NCI-H2029 (cell line): ENCODE measurements at regions not wholly inside any gene's neighbourhood (a gene's known extent, or its start where the extent isn't known, plus 50 kb on each side); places are given as distances from the start of the nearest gene placed in this dataset.

ENCODE experiments used
- DNase-seq: peaks from one replicate; lab custom pipeline; 2025; lab: John Stamatoyannopoulos, UW

DNA sequence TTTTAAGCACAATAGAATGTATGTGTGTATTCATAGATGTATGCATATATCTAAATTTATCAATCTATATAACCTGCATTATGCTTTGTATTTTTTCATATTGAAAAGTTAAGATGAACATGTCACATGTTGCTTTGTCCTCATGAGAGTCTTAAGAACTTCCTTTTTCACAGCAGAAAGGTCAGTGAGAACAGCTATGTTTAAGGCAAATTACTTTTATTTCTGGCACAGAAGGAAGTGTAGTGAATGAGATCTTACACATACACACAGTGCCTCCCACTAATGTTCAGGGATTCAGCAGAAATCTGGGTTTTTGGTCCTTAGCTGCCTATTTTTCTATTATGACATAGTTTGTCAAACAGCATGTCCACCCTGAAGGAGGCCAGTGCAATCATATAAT is 134.8 kb downstream of the TMEM26 start:
- DNase-seq = no peak

DNA sequence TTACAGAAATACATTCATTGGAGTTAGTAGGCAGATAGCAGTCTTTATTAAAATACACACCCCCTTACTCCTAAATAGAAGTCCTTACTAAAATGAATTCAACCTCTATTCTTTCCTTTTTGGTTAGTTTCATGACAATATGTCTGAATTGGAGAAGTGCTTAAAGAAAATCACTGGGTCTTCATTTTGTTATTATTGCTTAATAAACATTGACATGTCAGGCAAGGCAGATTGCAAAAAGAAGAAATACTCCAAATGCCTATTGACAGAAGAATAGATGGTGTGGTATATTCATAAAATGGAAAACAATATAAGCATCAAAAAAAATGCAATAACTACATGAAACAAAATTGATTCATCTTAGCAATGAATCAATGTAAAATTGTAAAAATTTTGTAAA is 135.5 kb downstream of the TMEM26 start:
- DNase-seq = no peak

DNA sequence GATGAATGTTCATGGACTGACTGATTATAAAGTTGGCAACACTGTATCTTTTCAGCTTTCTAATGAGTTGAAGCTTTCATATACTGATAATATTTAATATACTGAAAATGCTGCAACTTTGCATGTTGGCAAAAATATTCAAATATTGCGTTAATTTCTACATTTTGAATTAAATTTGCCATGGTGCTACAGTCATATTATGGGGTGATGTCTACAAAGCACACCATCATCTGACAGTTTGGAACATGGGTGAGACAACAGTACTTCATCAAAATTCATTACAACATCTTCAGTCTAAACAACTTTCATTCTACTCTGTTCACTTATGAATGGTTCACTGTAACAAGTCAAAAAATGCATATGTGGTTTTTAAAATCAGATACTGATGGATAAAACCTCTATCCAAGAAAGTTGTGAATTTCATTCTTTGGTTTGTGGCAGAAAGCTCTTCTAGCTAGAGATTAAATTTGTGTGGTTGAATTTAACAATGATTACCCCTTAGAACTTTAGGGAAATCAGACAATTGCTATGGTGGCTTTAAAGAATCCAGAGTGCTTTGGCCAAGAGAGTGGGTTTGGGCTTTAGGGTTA is 136.4 kb downstream of the TMEM26 start:
- DNase-seq = no peak

DNA sequence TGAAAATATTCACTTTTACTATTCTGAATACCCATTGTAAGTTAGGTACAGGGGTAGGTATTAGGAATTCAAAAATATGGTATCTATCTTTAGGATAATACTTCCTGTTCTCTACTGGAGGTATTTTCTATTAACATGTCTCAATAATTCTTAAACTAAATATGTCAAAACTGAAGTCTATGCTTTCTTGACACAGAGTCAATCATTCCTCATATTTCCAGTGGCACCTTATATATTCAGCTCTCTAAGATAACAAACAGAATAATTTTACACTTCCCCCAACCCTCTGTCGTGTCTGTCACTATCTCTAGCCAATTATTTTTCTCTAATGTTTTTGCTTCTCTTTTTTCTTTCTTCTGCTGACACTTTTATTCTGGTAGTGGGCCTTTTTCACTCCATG is 138.9 kb downstream of the TMEM26 start:
- no peak for DNase-seq

DNA sequence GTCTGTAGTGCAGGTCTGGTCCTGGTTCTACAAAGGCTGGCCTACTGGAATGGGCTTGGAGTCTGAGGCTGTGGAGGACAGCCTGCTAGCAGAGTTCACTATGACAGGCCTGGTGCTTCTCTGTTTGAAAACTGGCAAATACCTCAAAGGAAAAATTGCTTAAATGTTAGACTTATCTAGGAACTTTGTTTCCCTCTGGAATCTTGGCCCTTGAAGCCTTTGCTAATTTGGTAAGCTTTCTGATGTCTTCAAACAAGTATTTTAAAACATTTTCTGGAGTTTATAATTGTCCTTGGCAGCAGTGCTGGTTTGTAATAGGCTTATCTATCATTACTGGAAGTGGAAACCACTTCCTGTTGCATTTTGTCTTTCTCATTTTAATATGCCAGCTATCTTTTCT is 139.7 kb downstream of the TMEM26 start:
- no peak for DNase-seq

DNA sequence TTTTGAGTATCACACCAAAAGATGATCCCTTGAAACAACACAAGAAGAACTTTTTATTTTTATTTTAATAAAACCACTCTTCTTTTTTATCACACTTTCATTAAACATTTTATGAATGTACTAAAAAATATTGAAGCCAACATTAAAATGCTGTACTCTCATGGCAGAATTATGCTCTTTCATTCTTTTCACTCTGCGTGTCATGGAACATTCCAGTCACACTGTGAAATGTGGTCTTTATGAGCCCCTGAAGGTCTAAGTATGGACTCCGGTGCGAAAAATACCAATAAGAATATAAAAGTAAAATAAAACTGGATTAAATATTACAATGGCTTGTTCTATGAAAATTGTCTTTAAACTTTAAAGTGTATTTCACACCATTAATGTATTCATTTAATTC is 148.4 kb downstream of the TMEM26 start:
- no peak for DNase-seq

DNA sequence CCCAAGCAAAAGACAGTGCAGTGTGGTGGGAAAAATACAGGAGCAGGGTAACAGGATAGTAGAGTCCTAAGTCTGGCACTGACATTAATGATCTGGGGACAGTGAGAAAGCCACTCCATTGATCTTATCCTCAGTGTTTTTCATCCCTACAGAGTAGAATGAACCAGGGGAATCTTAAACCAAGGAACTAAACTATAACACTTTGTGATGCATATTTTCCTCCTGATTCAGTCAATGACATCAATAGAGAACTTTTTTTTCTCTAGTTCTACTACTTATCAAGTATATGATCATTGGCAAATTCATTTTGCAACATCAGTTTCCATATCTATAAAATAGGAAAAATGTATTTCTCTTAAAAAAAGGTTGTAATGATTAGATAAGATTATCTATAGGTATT is 151.1 kb downstream of the TMEM26 start:
- no peak for DNase-seq

DNA sequence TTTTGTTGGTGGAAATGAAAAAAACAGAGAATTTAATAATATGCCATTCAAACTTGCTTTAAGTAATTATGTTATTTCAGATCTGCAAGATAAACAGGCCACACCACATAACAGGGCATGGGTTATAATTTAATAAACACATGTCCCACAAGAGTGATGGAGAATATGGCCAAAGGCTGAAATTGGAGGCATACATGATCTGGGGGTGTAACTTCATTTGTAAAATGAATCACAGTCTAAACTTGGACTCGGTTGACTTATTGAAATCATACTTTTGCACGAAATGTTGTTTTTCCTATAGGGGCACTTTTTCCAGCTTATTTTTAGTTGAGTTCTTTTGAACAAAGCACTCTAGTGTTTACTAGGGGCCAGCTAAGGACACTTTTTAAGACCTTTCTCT is 151.6 kb downstream of the TMEM26 start:
- no peak for DNase-seq

DNA sequence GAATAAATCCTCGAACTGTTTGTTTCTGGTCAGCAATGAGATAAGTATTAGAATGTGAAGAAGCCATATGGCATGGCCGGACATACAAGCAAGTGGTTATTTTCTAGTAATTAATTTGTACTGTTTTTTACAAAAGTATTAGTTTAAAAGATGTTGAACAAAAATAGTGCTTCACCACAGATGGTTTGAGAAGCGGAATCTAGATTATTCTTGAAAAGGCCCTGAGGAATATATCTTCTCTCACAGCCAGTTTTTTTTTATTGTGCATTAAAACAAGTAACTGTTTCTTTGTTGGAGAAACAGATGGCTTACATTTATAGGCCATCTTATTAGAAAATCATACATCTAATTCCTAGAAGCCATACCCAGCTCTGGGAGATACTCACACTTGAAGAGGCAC is 153.3 kb downstream of the TMEM26 start:
- no peak for DNase-seq

DNA sequence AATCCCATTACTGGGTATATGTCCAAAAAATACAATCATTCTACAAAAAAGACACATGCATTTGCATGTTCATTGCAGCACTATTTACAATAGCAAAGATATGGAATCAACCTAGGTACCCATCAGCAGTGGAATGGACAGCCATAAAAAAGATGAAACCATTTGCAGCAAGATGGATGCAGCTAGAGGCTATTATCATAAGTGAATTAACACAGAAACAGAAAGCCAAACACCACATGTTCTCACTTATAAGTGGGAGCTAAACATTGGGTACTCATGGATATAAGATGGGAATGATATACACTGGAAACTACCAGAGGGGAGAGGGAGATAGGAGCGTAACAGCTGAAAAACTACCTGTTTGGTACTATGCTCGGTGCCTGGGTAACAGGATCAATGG is 154.0 kb downstream of the TMEM26 start:
- no peak for DNase-seq

DNA sequence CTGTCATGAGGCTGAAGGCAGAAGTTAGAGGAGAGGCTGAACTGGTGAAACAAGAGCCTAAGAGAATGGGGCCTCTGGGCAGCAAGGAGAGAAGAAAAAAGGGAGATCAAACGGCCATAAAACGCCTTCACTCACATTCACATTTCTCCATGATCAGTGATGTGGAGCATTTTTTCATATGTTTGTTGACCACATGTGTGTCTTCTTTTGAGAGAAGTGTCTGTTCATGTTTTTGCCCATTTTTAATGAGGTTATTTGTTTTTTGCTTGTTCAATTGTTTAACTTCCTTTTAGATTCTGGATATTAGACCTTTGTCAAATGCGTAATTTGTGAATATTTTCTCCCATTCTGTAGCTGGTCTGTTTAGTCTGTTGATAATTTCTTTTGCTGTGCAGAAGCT is 155.0 kb downstream of the TMEM26 start:
- no peak for DNase-seq

DNA sequence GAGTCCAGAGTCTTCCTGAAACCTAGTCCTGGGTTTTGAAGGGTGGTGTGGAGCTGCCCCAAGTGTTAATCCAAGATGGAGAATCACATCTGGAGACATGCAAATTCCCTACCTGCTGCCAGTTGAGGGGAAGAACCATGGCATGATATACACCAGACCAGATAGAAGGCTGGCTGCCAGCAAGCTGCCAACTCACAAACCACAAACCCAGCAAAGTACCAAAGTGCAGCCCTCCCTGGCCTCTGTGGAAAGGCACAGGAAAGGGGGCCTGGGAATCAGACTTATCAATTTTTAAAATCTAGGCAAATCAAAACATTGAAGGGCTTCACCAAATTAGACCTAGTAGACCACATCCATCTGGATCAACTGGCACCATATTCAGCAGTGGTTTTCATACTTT is 157.0 kb downstream of the TMEM26 start:
- no peak for DNase-seq

DNA sequence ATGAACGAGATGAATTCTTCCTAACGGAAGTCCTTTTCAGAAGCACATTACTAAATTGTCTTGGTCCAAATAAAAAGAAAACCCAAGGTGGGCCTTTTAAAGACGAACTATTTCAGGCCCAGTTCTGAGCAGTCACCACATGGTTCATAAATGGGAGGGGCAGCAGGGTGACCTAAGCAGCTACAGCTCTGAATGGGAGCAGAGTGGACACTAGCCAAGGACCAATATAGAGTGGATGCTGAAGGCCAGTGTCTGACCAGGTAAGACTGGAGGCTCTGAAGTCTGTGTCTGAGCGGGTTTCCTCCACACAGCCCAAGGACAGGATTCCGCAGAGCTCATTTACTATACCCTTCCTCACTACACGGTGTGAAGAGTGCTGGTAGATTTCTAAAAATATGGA is 159.1 kb downstream of the TMEM26 start:
- no peak for DNase-seq

DNA sequence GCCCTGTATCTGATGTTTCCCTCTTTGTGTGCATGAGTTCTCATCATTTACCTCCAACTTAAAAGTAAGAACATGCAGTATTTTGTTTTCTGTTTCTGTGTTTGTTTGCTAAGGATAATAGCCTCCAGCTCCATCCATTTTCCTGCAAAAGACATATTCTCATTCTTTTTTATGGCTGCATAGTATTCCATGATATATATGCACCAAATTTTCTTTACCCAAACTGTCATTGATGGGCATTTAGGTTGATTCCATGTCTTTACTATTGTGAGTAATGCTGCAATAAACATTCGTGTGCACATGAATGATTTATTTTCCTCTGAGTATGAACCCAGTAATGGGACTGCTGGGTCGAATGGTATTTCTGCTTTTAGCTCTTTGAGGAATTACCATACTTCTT is 163.4 kb downstream of the TMEM26 start:
- no peak for DNase-seq

DNA sequence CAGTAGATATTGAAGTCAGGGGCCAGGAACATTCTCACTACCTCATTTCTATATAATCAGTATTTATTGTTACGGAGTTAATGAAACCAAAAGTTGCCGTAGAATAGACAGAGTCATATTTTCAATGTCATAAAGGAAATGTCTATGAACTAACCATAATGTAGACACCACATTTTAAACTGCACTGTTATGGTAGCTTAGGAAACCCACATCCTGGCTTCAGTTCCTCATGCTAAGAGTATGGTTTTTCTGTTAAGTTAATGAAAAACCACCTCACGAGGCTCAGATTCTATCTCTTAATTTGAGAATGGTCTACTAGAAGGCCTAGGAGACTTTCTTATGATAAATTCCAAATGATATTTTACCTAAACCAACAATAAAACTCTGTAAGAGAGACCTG is 166.5 kb downstream of the TMEM26 start:
- no peak for DNase-seq

DNA sequence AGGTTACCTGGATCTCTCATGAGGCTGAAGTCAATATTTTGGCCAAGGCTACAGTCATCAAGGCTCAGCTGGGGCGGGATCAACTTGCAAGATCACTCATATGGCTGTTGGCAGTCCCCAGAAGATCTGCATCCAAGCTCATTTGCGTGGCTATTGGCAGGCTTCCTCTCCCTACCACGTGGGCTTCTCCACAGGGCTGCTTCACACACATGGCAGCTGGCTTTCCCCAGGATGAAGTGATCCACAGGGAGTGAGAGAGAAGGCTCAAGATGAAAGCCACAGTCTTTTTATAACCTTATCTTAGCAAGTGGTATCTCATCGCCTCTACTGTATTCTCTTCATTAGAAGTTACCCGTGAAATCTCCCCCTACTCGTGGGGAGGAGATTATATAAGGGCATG is 167.4 kb downstream of the TMEM26 start:
- no peak for DNase-seq

DNA sequence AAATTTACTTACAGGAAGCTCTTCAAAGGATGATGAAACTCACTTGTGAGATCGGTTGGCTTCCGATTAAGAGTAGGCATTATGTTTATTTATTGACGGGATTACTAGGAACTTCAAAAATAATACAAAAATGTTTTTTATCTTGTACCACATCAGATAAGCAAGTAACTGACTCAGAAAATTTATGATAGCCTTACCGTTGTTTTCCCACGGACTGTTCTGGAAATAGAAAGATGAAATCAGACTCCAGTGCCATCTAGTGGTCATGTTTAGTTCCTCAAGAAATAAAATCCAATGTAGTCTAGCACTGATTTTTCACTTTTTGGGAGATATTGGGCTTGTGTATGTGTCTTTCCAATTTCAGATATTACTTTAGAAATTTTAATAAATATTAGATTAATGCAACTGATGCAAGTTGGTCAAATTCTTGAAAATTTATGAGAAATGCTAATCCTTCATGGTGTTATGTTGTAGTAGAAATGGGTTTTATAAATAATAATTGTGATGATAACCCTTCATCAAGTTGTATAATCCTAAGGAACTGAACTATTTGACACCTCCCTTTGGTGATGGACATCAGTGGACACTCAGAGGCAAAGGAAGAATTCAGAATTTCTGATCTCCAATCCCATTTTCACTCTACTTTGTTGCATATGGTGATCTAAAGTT is 168.8 kb downstream of the TMEM26 start:
- peak; percentile 15 for DNase-seq

DNA sequence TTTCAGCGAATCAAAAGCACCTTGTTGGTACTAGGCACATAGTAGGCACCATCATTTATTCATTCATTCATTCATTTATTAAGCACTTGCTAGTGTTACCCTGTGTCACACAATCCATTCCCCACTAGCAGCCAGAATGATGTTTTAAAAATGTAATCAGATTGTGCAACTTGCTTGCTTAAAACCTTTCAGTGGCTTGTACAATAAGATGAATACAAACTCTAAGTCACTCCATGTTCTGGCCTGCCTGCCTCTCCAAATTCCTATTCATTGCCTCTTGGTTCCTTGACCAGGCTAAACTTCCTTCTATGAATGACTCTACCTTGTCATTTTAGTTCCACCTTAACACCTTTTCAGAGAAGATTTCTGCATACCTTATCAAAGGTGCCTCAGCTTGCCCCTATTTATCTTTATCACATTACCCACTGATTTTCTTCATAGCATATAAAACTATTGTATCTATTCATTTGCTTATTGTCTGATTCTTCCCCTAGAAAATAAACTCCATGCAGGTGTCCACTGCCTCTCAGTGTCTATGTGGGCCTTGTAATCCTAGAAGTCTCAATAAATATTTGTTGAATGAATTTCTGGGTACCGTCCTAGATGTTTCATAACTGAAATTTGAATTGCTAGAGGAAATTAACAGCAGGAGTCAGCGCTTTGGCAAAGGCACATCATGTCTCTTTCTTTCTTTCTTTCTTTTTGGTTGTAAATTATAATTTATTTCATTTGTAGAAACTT is 169.5 kb downstream of the TMEM26 start:
- no peak for DNase-seq

DNA sequence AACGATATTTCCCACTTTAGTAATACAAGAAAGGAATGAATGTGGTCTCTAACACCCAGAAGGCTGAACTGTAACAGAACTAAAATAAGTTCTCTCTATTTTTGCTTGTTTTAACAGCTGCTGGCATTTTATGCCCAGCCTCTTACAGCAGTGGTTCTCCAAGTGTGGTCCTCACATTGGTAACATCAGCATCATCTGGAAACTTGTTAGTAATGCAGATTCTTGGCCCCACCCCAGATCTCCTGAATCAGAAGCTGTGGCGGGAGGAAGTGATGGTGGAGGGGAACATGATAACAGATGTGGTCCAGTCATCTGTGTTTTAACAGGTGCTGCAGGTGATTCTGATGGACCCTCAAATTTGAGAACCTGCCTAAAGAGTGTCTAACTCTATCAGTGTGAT is 170.1 kb downstream of the TMEM26 start:
- no peak for DNase-seq

DNA sequence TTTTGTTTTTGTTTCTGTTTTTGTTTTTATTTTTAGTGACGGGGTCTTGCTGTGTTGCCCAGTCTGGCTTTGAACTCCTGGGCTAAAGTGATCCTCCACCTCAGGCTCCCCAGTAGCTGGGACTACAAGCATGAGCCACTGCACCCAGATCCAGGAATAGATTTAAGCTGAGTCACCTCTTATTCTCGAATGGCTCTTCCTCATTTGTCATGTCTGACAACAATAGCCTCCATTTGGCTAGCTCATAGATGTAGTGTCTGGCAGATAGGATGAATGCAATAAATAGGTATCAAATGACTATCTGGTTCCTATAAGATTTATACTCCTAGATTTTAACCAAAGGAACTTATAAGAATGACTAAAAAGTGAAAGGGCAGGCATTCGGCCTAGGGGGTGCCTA is 172.9 kb downstream of the TMEM26 start:
- no peak for DNase-seq

DNA sequence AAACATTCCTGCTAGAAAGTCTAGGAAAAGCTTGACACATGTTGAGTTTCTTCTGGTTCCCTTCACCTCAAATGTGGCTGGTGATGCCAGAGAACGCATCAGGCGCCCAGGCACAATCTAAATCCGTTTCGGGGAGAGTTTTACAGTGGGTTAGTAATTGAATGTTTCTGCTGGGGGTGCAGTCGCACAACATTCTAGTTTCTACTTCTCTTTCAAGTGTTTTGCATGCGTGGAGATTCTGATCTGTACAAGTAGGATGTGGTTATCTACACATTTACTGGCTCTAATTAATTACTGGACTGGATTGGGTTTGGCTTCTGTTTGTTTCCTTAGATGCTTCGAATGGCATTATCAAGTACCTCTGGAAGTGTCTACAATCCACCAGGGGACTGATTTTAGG is 173.8 kb downstream of the TMEM26 start:
- no peak for DNase-seq

DNA sequence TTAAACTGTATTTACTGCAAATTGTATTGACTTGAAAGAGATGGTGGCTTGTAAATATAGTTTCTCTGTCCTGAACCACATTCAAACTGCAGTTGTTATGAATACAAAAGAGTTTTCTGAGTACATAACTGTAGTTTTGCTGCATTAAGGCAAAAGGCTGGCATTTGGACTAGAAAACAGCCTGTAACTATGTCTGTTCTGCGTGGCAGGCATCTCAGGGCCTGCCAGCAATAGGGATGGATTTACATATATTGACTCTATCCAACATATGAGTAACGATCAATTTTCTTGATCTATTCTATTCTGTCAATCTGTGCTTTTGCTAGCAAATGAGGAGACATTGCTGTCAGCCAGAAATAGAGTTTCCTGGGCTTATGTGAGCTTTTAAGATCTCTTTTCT is 174.6 kb downstream of the TMEM26 start:
- no peak for DNase-seq

DNA sequence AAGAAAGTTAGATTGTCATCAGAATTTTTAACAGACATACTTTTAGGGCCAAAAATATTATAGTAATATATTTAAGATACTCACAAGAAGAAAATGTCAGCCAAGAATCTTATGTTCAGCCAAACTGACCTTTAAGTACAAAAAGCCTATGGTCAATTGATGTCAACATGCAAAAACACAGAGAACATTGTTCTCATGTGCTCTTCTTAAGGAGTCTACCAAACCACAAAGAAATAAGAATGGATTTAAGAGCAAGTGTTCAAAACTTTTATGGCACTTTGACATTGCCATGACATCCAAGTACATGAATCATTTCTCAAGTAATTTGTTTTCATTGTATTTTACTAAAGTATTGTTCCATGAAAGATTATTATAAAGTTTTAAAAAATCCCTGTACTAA is 180.4 kb downstream of the TMEM26 start:
- DNase-seq = no peak
